Fibroblast of gingiva (primary cell): ENCODE measurements at regions not wholly inside any gene's neighbourhood (a gene's known extent, or its start where the extent isn't known, plus 50 kb on each side); places are given as distances from the start of the nearest gene placed in this dataset.
"Not testable (repeated sequence)": the region's sequence is repeated elsewhere in the genome, so short reads cannot be mapped to it uniquely, and the experiment has no call there.

Experiments
- DNase-seq: peaks from one replicate; pipeline ENCODE4 v3.0.0-alpha.2; 2011; ENCODE audit warnings: low read depth

- DNase-seq = no peak
These were observed 2069.5 kb downstream of the NCAM2 start for GRCh38 chr21:23067672-23068071.

- no peak for DNase-seq
These were observed 2085.0 kb downstream of the NCAM2 start for GRCh38 chr21:23083242-23083641.

- no peak for DNase-seq
These were observed 2095.1 kb downstream of the NCAM2 start for GRCh38 chr21:23093259-23093658.

GRCh38 chr21:23099185-23099584 is 2101.0 kb downstream of the NCAM2 start:
- DNase-seq = no peak

GRCh38 chr21:23101111-23101510 is 2102.9 kb downstream of the NCAM2 start:
- no peak for DNase-seq

- no peak for DNase-seq
These were observed 2110.3 kb downstream of the NCAM2 start for GRCh38 chr21:23108533-23108932.

- no peak for DNase-seq
These were observed 2112.9 kb downstream of the NCAM2 start for GRCh38 chr21:23111070-23111600.

- no peak for DNase-seq
These were observed 2121.3 kb downstream of the NCAM2 start for GRCh38 chr21:23119491-23119890.

GRCh38 chr21:23127973-23128372 is 2129.8 kb downstream of the NCAM2 start:
- no peak for DNase-seq

- DNase-seq = no peak
These were observed 2132.1 kb downstream of the NCAM2 start for GRCh38 chr21:23130308-23130707.

- no peak for DNase-seq
These were observed 2133.0 kb downstream of the NCAM2 start for GRCh38 chr21:23131177-23131576.

GRCh38 chr21:23138797-23139196 is 2140.6 kb downstream of the NCAM2 start:
- no peak for DNase-seq

- no peak for DNase-seq
These were observed 2153.9 kb downstream of the NCAM2 start for GRCh38 chr21:23152130-23152529.

GRCh38 chr21:23153842-23154241 is 2155.6 kb downstream of the NCAM2 start:
- DNase-seq = not testable (repeated sequence)

GRCh38 chr21:23155281-23155680 is 2157.1 kb downstream of the NCAM2 start:
- no peak for DNase-seq

GRCh38 chr21:23160914-23161313 is 2162.7 kb downstream of the NCAM2 start:
- no peak for DNase-seq

- DNase-seq = no peak
These were observed 2164.2 kb downstream of the NCAM2 start for GRCh38 chr21:23162198-23162946.
